ENCODE measurements at regions not wholly inside any gene's neighbourhood (a gene's known extent, or its start where the extent isn't known, plus 50 kb on each side); places are given as distances from the start of the nearest gene placed in this dataset.

DNA sequence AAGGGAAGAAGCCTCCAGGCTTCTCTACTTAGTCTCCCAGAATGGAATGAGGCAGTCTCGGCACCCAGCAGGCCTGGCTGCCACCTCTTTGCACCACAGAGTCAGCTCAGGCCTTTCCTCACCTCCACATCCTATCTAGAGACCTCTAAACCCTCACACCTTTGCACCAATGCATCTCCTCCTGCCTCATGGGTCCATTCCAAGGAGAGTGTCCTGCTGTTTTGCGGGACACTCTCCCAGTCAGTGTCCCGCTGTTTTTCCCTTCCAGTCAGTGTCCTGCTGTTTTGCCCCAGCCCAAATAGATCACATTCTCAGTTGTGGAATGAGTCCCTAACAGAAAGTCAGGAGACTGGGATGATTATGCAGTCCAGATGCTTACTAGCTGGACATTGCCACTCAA lies 185.6 kb upstream of the CAMK1G start:
- no peak overlapping the region for H3K27ac ChIP-seq (ENCODE audit: low read length)
- H3K79me2 ChIP-seq (ENCODE audit: insufficient read depth, low read length) = no peaks in the 10 kb centered on the region
- H3K9me3 ChIP-seq (ENCODE audit: insufficient read depth, low read length, severe bottlenecking) = no peaks in the 10 kb centered on the region
- no peak for DNase-seq
- H3K4me3 ChIP-seq (ENCODE audit: low read depth in 1 of 2, low read length in 2 of 2) = no peak overlapping the region
- H4K20me1 ChIP-seq (ENCODE audit: insufficient read depth, low read length) = no peaks in the 10 kb centered on the region
- no peak overlapping the region for H3K9ac ChIP-seq (ENCODE audit: low read depth, low read length)
- no peak overlapping the region for H3K4me2 ChIP-seq (ENCODE audit: insufficient read depth, low read length)
- H3K4me1 ChIP-seq (ENCODE audit: insufficient read depth, low read length) = no peaks in the 10 kb centered on the region
- peaks cover 28% of the 10 kb centered on the region for H3K27me3 ChIP-seq (ENCODE audit: insufficient read depth, low read length, poor library complexity)
- H3K36me3 ChIP-seq (ENCODE audit: insufficient read depth, low read length) = no peaks in the 10 kb centered on the region
- H2AFZ ChIP-seq (ENCODE audit: low read depth, low read length) = no peak overlapping the region
- TF ChIP-seq, protein P1, sequence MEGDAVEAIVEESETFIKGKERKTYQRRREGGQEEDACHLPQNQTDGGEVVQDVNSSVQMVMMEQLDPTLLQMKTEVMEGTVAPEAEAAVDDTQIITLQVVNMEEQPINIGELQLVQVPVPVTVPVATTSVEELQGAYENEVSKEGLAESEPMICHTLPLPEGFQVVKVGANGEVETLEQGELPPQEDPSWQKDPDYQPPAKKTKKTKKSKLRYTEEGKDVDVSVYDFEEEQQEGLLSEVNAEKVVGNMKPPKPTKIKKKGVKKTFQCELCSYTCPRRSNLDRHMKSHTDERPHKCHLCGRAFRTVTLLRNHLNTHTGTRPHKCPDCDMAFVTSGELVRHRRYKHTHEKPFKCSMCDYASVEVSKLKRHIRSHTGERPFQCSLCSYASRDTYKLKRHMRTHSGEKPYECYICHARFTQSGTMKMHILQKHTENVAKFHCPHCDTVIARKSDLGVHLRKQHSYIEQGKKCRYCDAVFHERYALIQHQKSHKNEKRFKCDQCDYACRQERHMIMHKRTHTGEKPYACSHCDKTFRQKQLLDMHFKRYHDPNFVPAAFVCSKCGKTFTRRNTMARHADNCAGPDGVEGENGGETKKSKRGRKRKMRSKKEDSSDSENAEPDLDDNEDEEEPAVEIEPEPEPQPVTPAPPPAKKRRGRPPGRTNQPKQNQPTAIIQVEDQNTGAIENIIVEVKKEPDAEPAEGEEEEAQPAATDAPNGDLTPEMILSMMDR (IDR thresholded peaks at IDR 0.05; ENCODE audit: borderline replicate concordance, extremely low read depth, low read length, poor library complexity, severe bottlenecking) = no peak
- no peak for TF ChIP-seq EZH2 (IDR thresholded peaks at IDR 0.05; ENCODE audit: borderline replicate concordance, low read depth, low read length, severe bottlenecking)
- no peak for ATAC-seq (ENCODE audit: insufficient read depth, low read depth)

DNA sequence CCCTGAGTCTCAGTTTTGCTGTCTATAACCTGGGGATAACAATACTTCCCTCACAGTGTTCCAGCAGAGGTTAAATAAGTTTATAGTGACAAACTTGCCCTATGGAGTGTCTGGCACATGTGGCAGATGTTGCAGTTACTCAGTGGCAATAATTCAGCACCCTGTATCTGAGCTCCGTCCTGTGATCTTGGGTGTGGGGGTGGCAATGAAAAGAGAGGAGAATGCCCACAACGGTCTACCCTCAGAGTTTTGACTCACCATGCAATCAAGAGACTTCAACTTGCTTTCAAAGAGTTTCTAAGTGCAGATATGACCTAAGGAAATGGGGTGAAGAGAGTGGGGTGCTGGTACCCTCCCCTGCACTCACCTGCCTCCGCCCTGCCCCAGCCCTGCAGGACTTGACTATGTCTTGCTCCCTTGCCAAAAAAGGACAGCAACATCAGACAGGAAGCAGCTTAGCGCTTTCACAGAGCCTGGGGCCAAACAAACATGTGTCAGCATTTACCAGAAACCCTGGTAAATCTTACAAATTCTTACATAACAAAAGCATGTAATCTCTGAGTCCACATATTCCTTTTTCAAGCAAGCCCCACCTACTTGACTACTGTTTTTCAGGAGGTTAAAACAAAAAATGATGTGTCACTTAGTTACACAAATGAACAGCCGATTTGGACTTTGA lies 185.1 kb upstream of the CAMK1G start:
- Histone ChIP-seq H3K4me3 (ENCODE audit: low read depth in 1 of 2, low read length in 2 of 2) (no peak overlapping the region), H2AFZ (ENCODE audit: low read depth, low read length) (no peak overlapping the region), H3K79me2 (ENCODE audit: insufficient read depth, low read length) (no peaks in the 10 kb centered on the region), H3K4me1 (ENCODE audit: insufficient read depth, low read length) (no peaks in the 10 kb centered on the region), H3K27ac (ENCODE audit: low read length) (no peak overlapping the region), H3K36me3 (ENCODE audit: insufficient read depth, low read length) (no peaks in the 10 kb centered on the region), H3K9ac (ENCODE audit: low read depth, low read length) (no peak overlapping the region), H3K27me3 (ENCODE audit: insufficient read depth, low read length, poor library complexity) (peaks cover 28% of the 10 kb centered on the region), H3K9me3 (ENCODE audit: insufficient read depth, low read length, severe bottlenecking) (no peaks in the 10 kb centered on the region), H4K20me1 (ENCODE audit: insufficient read depth, low read length) (no peaks in the 10 kb centered on the region), H3K4me2 (ENCODE audit: insufficient read depth, low read length) (no peak overlapping the region)
- DNase-seq (no peak), ATAC-seq (ENCODE audit: insufficient read depth, low read depth) (no peak)
- TF ChIP-seq, protein P1 (IDR thresholded peaks at IDR 0.05; ENCODE audit: borderline replicate concordance, extremely low read depth, low read length, poor library complexity, severe bottlenecking) = no peak

DNA sequence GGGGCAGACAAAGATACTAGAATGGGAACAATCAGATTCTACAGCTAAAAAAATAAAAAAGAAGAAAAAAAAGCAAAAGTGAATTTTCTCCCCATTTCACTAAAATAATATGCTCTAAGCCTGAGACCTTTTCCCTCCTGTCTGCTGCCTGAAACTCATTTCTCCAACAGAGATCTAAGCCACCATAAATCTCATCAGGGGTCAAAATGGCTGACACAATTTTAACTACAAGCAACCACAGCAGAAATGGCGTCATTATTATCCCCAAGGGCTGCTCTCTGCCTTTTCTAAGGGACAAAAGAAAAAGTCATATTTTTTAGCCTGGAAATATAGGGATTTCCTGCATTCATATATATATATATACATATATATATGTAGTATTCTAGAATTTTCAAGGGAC lies 183.7 kb upstream of the CAMK1G start:
- Histone ChIP-seq H3K36me3 (ENCODE audit: insufficient read depth, low read length) (no peaks in the 10 kb centered on the region), H3K9ac (ENCODE audit: low read depth, low read length) (no peak overlapping the region), H3K27me3 (ENCODE audit: insufficient read depth, low read length, poor library complexity) (peaks cover 28% of the 10 kb centered on the region), H3K27ac (ENCODE audit: low read length) (no peak overlapping the region), H3K4me3 (ENCODE audit: low read depth in 1 of 2, low read length in 2 of 2) (no peak overlapping the region), H3K4me2 (ENCODE audit: insufficient read depth, low read length) (no peak overlapping the region), H3K4me1 (ENCODE audit: insufficient read depth, low read length) (no peaks in the 10 kb centered on the region), H2AFZ (ENCODE audit: low read depth, low read length) (no peak overlapping the region), H3K9me3 (ENCODE audit: insufficient read depth, low read length, severe bottlenecking) (no peaks in the 10 kb centered on the region), H3K79me2 (ENCODE audit: insufficient read depth, low read length) (no peaks in the 10 kb centered on the region), H4K20me1 (ENCODE audit: insufficient read depth, low read length) (no peaks in the 10 kb centered on the region)
- DNase-seq (no peak), ATAC-seq (ENCODE audit: insufficient read depth, low read depth) (no peak)
- TF ChIP-seq, protein P1 (IDR thresholded peaks at IDR 0.05; ENCODE audit: borderline replicate concordance, extremely low read depth, low read length, poor library complexity, severe bottlenecking) = no peak
- TF ChIP-seq EZH2 (IDR thresholded peaks at IDR 0.05; ENCODE audit: borderline replicate concordance, low read depth, low read length, severe bottlenecking) = no peak

Measured in DND-41 (cell line).